ENCODE measurements at regions not wholly inside any gene's neighbourhood (a gene's known extent, or its start where the extent isn't known, plus 50 kb on each side); places are given as distances from the start of the nearest gene placed in this dataset.

DNA sequence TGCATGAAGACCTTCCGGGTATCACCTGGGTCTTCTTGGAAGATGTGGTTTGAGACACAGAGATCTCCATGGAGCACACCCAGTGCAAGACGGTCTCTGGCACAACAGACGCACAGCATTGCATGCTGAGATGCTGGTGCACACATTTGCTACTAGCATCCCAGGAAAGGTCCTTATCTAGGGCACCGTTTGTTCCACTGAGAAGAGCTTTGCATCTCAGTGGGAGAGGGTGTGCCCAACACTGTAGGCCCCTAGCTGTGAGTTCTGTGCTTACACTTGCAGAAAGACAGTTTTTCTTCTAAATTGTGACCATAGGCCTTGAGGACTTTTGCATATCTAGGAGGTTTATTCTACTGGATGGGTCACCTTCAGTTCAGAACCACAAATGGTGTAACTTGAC is 554.1 kb downstream of the MATN1 start:
- TF ChIP-seq EZH2 (IDR thresholded peaks at IDR 0.05; ENCODE audit: insufficient read depth, low read length) = no peak
- TF ChIP-seq, protein P1, sequence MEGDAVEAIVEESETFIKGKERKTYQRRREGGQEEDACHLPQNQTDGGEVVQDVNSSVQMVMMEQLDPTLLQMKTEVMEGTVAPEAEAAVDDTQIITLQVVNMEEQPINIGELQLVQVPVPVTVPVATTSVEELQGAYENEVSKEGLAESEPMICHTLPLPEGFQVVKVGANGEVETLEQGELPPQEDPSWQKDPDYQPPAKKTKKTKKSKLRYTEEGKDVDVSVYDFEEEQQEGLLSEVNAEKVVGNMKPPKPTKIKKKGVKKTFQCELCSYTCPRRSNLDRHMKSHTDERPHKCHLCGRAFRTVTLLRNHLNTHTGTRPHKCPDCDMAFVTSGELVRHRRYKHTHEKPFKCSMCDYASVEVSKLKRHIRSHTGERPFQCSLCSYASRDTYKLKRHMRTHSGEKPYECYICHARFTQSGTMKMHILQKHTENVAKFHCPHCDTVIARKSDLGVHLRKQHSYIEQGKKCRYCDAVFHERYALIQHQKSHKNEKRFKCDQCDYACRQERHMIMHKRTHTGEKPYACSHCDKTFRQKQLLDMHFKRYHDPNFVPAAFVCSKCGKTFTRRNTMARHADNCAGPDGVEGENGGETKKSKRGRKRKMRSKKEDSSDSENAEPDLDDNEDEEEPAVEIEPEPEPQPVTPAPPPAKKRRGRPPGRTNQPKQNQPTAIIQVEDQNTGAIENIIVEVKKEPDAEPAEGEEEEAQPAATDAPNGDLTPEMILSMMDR (IDR thresholded peaks at IDR 0.05; ENCODE audit: insufficient read depth, low read depth, low read length) = no peak
